ENCODE measurements at regions not wholly inside any gene's neighbourhood (a gene's known extent, or its start where the extent isn't known, plus 50 kb on each side); places are given as distances from the start of the nearest gene placed in this dataset.

GRCh38 chr7:33807155-33807530, 98.2 kb upstream of the BMPER start:
- TF ChIP-seq CTCF (IDR thresholded peaks at IDR 0.05) (no peak), POLR2A (IDR thresholded peaks at IDR 0.05) (no peak)
- Histone ChIP-seq H3K27ac (peak overlapping the region in 7 of 12 donors; percentile 22 to 60 (median 42)), H3K27me3 (no peaks in the 10 kb centered on the region), H3K36me3 (no peaks in the 10 kb centered on the region), H3K9me3 (no peaks in the 10 kb centered on the region), H3K4me1 (peaks cover 0 to 21% (median 12%) of the 10 kb centered on the region in 12 donors), H3K4me3 (no peak overlapping the region)
- no peak for DNase-seq
- intact Hi-C loops (cut with DNase I): loop anchor here in 1 of 10 donors (5.0 kb wide), 1 partner anchor 55 kb away; no protein-coding TSS in a partner anchor
- WGBS, 4 donors: 56 to 62% (median 59%) methylated on average over 5 of the region's 5 CpGs
- no peak for ATAC-seq

DNA sequence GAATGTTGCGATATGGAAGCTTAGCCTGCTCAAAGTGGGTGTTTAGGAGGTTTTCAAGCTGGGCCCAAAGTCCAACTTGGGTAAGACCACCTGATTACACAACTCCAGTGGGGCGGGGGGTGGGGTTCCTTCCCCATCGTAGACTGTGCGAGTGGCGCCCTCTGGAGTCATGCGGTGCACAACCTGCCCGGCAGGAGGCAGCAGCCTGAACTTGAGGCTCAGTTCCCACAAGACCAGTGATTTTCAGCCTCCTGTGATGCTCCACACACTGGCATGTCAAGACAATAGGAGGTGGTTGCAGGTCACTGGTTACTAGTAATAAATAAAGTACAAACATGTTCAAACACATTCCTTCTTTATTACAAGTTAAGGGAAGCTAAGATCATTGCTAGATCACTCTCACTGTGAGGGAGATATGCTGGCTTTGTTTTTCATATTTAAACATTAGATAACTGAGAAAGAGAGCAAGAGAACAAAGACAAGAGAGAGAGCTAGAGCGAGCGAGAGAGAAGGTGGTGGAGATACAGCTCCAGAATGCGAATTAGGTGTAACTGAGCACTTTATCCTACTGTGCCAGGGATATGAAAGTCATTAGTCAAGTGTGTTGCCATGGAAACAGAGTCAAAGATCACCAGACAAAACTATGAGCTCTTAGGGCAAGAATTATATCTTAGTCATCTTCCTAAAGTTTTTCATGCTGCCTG, 97.4 kb upstream of the BMPER start:
- no peak overlapping the region for H3K4me3 ChIP-seq
- no peaks in the 10 kb centered on the region for H3K9me3 ChIP-seq
- DNase-seq (no peak), ATAC-seq (no peak)
- H3K36me3 ChIP-seq: no peaks in the 10 kb centered on the region
- WGBS, 4 donors: 63 to 82% (median 75%) methylated on average over 10 of the region's 10 CpGs
- peak in 3 of 12 donors; percentile 9 to 14 (median 12) for TF ChIP-seq CTCF (IDR thresholded peaks at IDR 0.05)
- TF ChIP-seq POLR2A (IDR thresholded peaks at IDR 0.05): no peak
- intact Hi-C loops (cut with DNase I): loop anchor here in 1 of 10 donors (5.0 kb wide), 1 partner anchor 54 kb away; no protein-coding TSS in a partner anchor
- peaks cover 0 to 21% (median 12%) of the 10 kb centered on the region in 12 donors for H3K4me1 ChIP-seq
- no peaks in the 10 kb centered on the region for H3K27me3 ChIP-seq
- H3K27ac ChIP-seq: no peak overlapping the region

GRCh38 chr7:33809228-33809627, 96.1 kb upstream of the BMPER start:
- Histone ChIP-seq H3K9me3 (no peaks in the 10 kb centered on the region), H3K27ac (no peak overlapping the region), H3K4me3 (no peak overlapping the region), H3K36me3 (no peaks in the 10 kb centered on the region), H3K4me1 (peaks cover 0 to 26% (median 12%) of the 10 kb centered on the region in 12 donors), H3K27me3 (no peaks in the 10 kb centered on the region)
- TF ChIP-seq POLR2A (IDR thresholded peaks at IDR 0.05) (no peak), CTCF (IDR thresholded peaks at IDR 0.05) (no peak)
- ATAC-seq (no peak), DNase-seq (no peak)
- intact Hi-C loops (cut with DNase I): loop anchor here in 1 of 10 donors (5.0 kb wide), 1 partner anchor 53 kb away; no protein-coding TSS in a partner anchor
- 66 to 85% (median 74%) methylated on average over 3 of the region's 3 CpGs for WGBS, 4 donors

DNA sequence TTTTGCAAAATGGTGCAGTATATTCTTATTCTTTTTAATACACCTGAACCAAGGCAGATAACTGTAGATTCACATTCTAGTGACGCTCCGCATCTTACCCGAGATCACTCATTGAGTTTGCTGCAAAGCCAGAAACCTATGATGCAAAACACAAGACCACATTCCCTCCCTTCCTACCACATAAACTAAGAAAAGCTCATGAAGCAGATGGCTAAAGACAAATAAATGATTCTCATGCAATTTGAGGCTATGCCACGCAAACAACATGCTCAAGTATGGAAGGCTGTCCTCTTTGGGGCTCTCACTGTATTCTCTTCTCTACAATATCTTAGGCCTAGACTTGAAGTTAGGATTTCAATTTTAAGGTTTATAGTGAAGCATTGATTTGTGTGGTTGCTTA, 95.0 kb upstream of the BMPER start:
- H3K27me3 ChIP-seq: no peaks in the 10 kb centered on the region
- 96 to 98% (median 97%) methylated on average over 4 of the region's 4 CpGs for WGBS, 4 donors
- no peaks in the 10 kb centered on the region for H3K9me3 ChIP-seq
- TF ChIP-seq CTCF (IDR thresholded peaks at IDR 0.05): no peak
- TF ChIP-seq POLR2A (IDR thresholded peaks at IDR 0.05): no peak
- ATAC-seq (no peak), DNase-seq (no peak)
- intact Hi-C loops (cut with DNase I): no loop called here
- no peak overlapping the region for H3K27ac ChIP-seq
- H3K4me1 ChIP-seq: peaks cover 0 to 32% (median 14%) of the 10 kb centered on the region in 12 donors
- no peak overlapping the region for H3K4me3 ChIP-seq
- no peaks in the 10 kb centered on the region for H3K36me3 ChIP-seq

Measured in heart left ventricle (tissue), 16 donors.